ENCODE measurements at regions not wholly inside any gene's neighbourhood (a gene's known extent, or its start where the extent isn't known, plus 50 kb on each side); places are given as distances from the start of the nearest gene placed in this dataset.

DNA sequence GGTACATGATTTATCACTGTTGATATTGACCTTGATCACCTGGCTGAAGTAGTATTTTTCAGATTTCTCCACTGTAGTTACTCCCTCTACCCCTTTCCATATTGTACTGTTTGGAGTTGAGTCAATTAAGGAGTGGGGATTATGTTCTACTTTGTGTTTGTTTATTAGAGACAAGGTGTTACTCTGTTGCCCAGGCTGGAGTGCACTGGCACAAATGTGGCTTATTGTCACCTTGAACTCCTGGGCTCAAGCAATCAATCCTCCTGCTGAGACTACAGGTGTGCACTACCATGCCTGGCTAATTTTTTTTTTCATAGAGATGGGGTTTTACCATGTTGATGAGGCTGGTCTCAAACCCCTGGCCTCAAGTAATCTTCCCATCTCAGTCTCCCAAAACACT is 85.3 kb upstream of the CCDC90B start (continued):
- no peak for TF ChIP-seq SIN3A (conservative IDR thresholded peaks at IDR 0.05 in 1 of 2, IDR thresholded peaks at IDR 0.05 in 1 of 2; ENCODE audit: low read depth in 1 of 2, low read length in 2 of 2)
- no peak for TF ChIP-seq TEAD4 (IDR thresholded peaks at IDR 0.05; ENCODE audit: low read depth, low read length)
- TF ChIP-seq TBP (IDR thresholded peaks at IDR 0.05; ENCODE audit: low read depth, low read length): no peak

Measured in H1 (cell line).